Loucy (cell line): ENCODE measurements at regions not wholly inside any gene's neighbourhood (a gene's known extent, or its start where the extent isn't known, plus 50 kb on each side); places are given as distances from the start of the nearest gene placed in this dataset.

ENCODE experiments used
- H2AFZ ChIP-seq: fragments of 200-600 bp; sonication (generic); 2 replicates; pipeline ENCODE4 v1.6.0; 2016; ENCODE audit warnings: antibody characterized with exemption, mild to moderate bottlenecking, low read length, moderate library complexity
- H3F3A ChIP-seq: fragments of 200-600 bp; 2 replicates; pipeline ENCODE4 v1.6.0; 2016; ENCODE audit warnings: antibody characterized with exemption, low read depth, mild to moderate bottlenecking
- H3K27me3 ChIP-seq: fragments of 200-600 bp; sonication (generic); 2 replicates; pipeline ENCODE4 v1.6.1; 2014; ENCODE audit warnings: low read length, mild to moderate bottlenecking; ENCODE audit not compliant: insufficient read depth, poor library complexity, severe bottlenecking
- H3K36me3 ChIP-seq: fragments of 200-600 bp; sonication (generic); 2 replicates; pipeline ENCODE4 v1.6.1; 2016; ENCODE audit warnings: low read length; ENCODE audit not compliant: insufficient read depth
- H3K4me1 ChIP-seq: fragments of 200-600 bp; sonication (generic); 2 replicates; pipeline ENCODE4 v1.5.1; 2014; ENCODE audit warnings: low read length, mild to moderate bottlenecking; ENCODE audit not compliant: insufficient read depth, poor library complexity, severe bottlenecking
- H3K4me2 ChIP-seq: fragments of 200-600 bp; sonication (generic); 2 replicates; pipeline ENCODE4 v1.6.0; 2014; ENCODE audit warnings: antibody characterized with exemption, low read length, low read depth, mild to moderate bottlenecking; ENCODE audit not compliant: poor library complexity, severe bottlenecking
- H3K4me3 ChIP-seq: fragments of 200-600 bp; sonication (generic); 2 replicates; pipeline ENCODE4 v1.5.1; 2014; ENCODE audit warnings: low read length, mild to moderate bottlenecking, mixed read lengths; ENCODE audit not compliant: poor library complexity, severe bottlenecking
- H3K79me2 ChIP-seq: fragments of 200-600 bp; sonication (generic); 2 replicates; pipeline ENCODE4 v1.6.1; 2014; ENCODE audit warnings: low read length; ENCODE audit not compliant: insufficient read depth
- H3K9ac ChIP-seq: fragments of 200-600 bp; sonication (generic); 2 replicates; pipeline ENCODE4 v1.6.0; 2014; ENCODE audit warnings: mild to moderate bottlenecking, low read depth, low read length, moderate library complexity; ENCODE audit not compliant: poor library complexity, severe bottlenecking
- H3K9me2 ChIP-seq: fragments of 200-600 bp; sonication (generic); replicated peaks from 2 replicates; pipeline ENCODE4 v1.6.1; 2016; ENCODE audit warnings: low read depth, low read length, mixed read lengths
- H3K9me3 ChIP-seq: fragments of 200-600 bp; sonication (generic); 2 replicates; pipeline ENCODE4 v1.6.1; 2014; ENCODE audit warnings: mild to moderate bottlenecking, antibody characterized with exemption, low read length, low read depth; ENCODE audit not compliant: insufficient read depth
- H4K20me1 ChIP-seq: fragments of 200-600 bp; sonication (generic); 2 replicates; pipeline ENCODE4 v1.6.0; 2014; ENCODE audit warnings: antibody characterized with exemption, low read length, mild to moderate bottlenecking; ENCODE audit not compliant: insufficient read depth, poor library complexity, severe bottlenecking
- CTCF ChIP-seq: fragments of 200-600 bp; sonication (generic); conservative IDR thresholded peaks from 2 replicates; pipeline ENCODE4 v1.5.1; 2014; ENCODE audit warnings: mild to moderate bottlenecking, antibody characterized with exemption, low read length
- EZH2phosphoT487 ChIP-seq: fragments of 200-600 bp; IDR thresholded peaks from 2 replicates; pipeline ENCODE4 v1.6.1; 2018; ENCODE audit warnings: antibody characterized with exemption, mild to moderate bottlenecking, moderate library complexity, borderline replicate concordance

- Histone ChIP-seq H4K20me1 (no peaks in the 10 kb centered on the region), H3K4me2 (no peak overlapping the region), H3K36me3 (no peaks in the 10 kb centered on the region), H3K4me1 (no peaks in the 10 kb centered on the region), H3F3A (no peaks in the 10 kb centered on the region), H3K4me3 (no peak overlapping the region), H3K79me2 (no peaks in the 10 kb centered on the region), H3K9me3 (no peaks in the 10 kb centered on the region), H3K9me2 (no peaks in the 10 kb centered on the region), H3K9ac (no peak overlapping the region), H3K27me3 (no peaks in the 10 kb centered on the region), H2AFZ (no peak overlapping the region)
- TF ChIP-seq CTCF: no peak
- TF ChIP-seq EZH2phosphoT487: no peak
Measured at GRCh38 chr6:40194447-40195170, 260.3 kb upstream of the MOCS1 start.

- no peaks in the 10 kb centered on the region for H3K4me1 ChIP-seq
- H3F3A ChIP-seq: no peaks in the 10 kb centered on the region
- no peaks in the 10 kb centered on the region for H3K27me3 ChIP-seq
- TF ChIP-seq CTCF (no peak), EZH2phosphoT487 (no peak)
- no peak overlapping the region for H3K4me3 ChIP-seq
- H2AFZ ChIP-seq: no peak overlapping the region
- H3K36me3 ChIP-seq: no peaks in the 10 kb centered on the region
- H3K4me2 ChIP-seq: no peak overlapping the region
- H3K79me2 ChIP-seq: no peaks in the 10 kb centered on the region
- H4K20me1 ChIP-seq: no peaks in the 10 kb centered on the region
- H3K9ac ChIP-seq: no peak overlapping the region
- no peaks in the 10 kb centered on the region for H3K9me2 ChIP-seq
- no peaks in the 10 kb centered on the region for H3K9me3 ChIP-seq
Measured at GRCh38 chr6:40192516-40192915, 258.3 kb upstream of the MOCS1 start.

- Histone ChIP-seq H3K27me3 (no peaks in the 10 kb centered on the region), H3K36me3 (no peaks in the 10 kb centered on the region), H2AFZ (no peak overlapping the region), H3F3A (no peaks in the 10 kb centered on the region), H3K79me2 (no peaks in the 10 kb centered on the region), H4K20me1 (no peaks in the 10 kb centered on the region), H3K4me3 (no peak overlapping the region), H3K9me3 (no peaks in the 10 kb centered on the region), H3K4me1 (no peaks in the 10 kb centered on the region), H3K9ac (no peak overlapping the region), H3K9me2 (no peaks in the 10 kb centered on the region), H3K4me2 (no peak overlapping the region)
- no peak for TF ChIP-seq EZH2phosphoT487
- TF ChIP-seq CTCF: no peak
Measured at GRCh38 chr6:40188931-40189330, 254.7 kb upstream of the MOCS1 start.
